Neural cell (in vitro differentiated cells): ENCODE measurements at regions not wholly inside any gene's neighbourhood (a gene's known extent, or its start where the extent isn't known, plus 50 kb on each side); places are given as distances from the start of the nearest gene placed in this dataset.
A peak's percentile ranks its signal among the peaks of the same experiment; 100 is the strongest.

ENCODE experiments used
- H2AFZ ChIP-seq: fragments of 200-600, 300-800 bp; sonication (generic), shearing (Covaris generic); 2 replicates; pipeline ENCODE4 v1.6.0; 2014; ENCODE audit warnings: low read depth, mild to moderate bottlenecking, antibody characterized with exemption, low read length, moderate library complexity
- H3F3A ChIP-seq: fragments of 200-600 bp; shearing (Covaris generic); 2 replicates; pipeline ENCODE4 v1.6.1; 2016; ENCODE audit warnings: mild to moderate bottlenecking, moderate library complexity, mixed read lengths, antibody characterized with exemption, low read length; ENCODE audit not compliant: insufficient read depth, poor library complexity, severe bottlenecking
- H3K27ac ChIP-seq: fragments of 200-600, 300-800 bp; sonication (generic), shearing (Covaris generic); 2 replicates; pipeline ENCODE4 v1.5.1; 2014; ENCODE audit warnings: mild to moderate bottlenecking, low read length, moderate library complexity
- H3K27me3 ChIP-seq: fragments of 300-800, 200-600 bp; sonication (generic), shearing (Covaris generic); 2 replicates; pipeline ENCODE4 v1.6.0; 2014; ENCODE audit warnings: mild to moderate bottlenecking, low read depth, low read length, moderate library complexity; ENCODE audit not compliant: insufficient read depth
- H3K36me3 ChIP-seq: fragments of 300-800, 200-600 bp; sonication (generic), shearing (Covaris generic); 2 replicates; pipeline ENCODE4 v1.5.1; 2014; ENCODE audit warnings: mild to moderate bottlenecking, antibody characterized with exemption, low read length, moderate library complexity; ENCODE audit not compliant: insufficient read depth
- H3K4me2 ChIP-seq: fragments of 300-800, 200-600 bp; sonication (generic), shearing (Covaris generic); 2 replicates; pipeline ENCODE4 v1.6.0; 2014; ENCODE audit warnings: mild to moderate bottlenecking, low read length
- H3K4me3 ChIP-seq: fragments of 300-800, 200-600 bp; sonication (generic), shearing (Covaris generic); 2 replicates; pipeline ENCODE4 v1.5.1; 2014; ENCODE audit warnings: mild to moderate bottlenecking, low read length, moderate library complexity
- H3K79me2 ChIP-seq: fragments of 200-600 bp; shearing (Covaris generic); replicated peaks from 2 replicates; pipeline ENCODE4 v1.6.0; 2014; ENCODE audit warnings: mild to moderate bottlenecking, low read length, moderate library complexity; ENCODE audit not compliant: insufficient read depth
- H3K9ac ChIP-seq: fragments of 300-800, 200-600 bp; sonication (generic), shearing (Covaris generic); 2 replicates; pipeline ENCODE4 v1.6.1; 2016; ENCODE audit warnings: mild to moderate bottlenecking, low read length, mixed read lengths
- H3K9me2 ChIP-seq: fragments of 200-600 bp; shearing (Covaris generic); 2 replicates; pipeline ENCODE4 v1.6.1; 2016; ENCODE audit warnings: mild to moderate bottlenecking, low read length, mixed read lengths; ENCODE audit not compliant: insufficient read depth
- H3K9me3 ChIP-seq: fragments of 200-600, 300-800 bp; sonication (generic), shearing (Covaris generic); 2 replicates; pipeline ENCODE4 v1.6.1; 2016; ENCODE audit warnings: mild to moderate bottlenecking, mixed run types, low read length, moderate library complexity, mixed read lengths
- H4K20me1 ChIP-seq: fragments of 200-600 bp; shearing (Covaris generic); 2 replicates; pipeline ENCODE4 v1.6.1; 2016; ENCODE audit warnings: mild to moderate bottlenecking, mixed run types; ENCODE audit not compliant: insufficient read depth
- EZH2 ChIP-seq: fragments of 200-600, 300-800 bp; shearing (Covaris generic), sonication (generic); IDR thresholded peaks from 2 replicates; pipeline ENCODE4 v1.6.1; 2014; ENCODE audit warnings: antibody characterized with exemption, low read length, borderline replicate concordance, mild to moderate bottlenecking; ENCODE audit not compliant: insufficient read depth, poor library complexity, severe bottlenecking
- MXI1 ChIP-seq: fragments of 450-650 bp; conservative IDR thresholded peaks from 2 replicates; pipeline ENCODE4 v1.6.1; 2014; ENCODE audit warnings: antibody characterized with exemption, mild to moderate bottlenecking; ENCODE audit not compliant: poor library complexity, severe bottlenecking
- POLR2AphosphoS5 ChIP-seq: IDR thresholded peaks from 2 replicates; pipeline ENCODE4 v1.6.1; 2012
- RAD21 ChIP-seq: fragments of 450-650 bp; conservative IDR thresholded peaks from 2 replicates; pipeline ENCODE4 v1.6.1; 2014; ENCODE audit warnings: antibody characterized with exemption, mild to moderate bottlenecking, moderate library complexity
- SMC3 ChIP-seq: fragments of 450-650 bp; conservative IDR thresholded peaks from 2 replicates; pipeline ENCODE4 v1.6.1; 2014; ENCODE audit warnings: antibody characterized with exemption, mild to moderate bottlenecking, moderate library complexity; ENCODE audit not compliant: poor library complexity
- TAF1 ChIP-seq: IDR thresholded peaks from 2 replicates; pipeline ENCODE4 v1.6.1; 2012; ENCODE audit warnings: low read depth
- TF ChIP-seq, protein P1 (sequence below): IDR thresholded peaks from 2 replicates; pipeline ENCODE4 v1.6.1; 2012; ENCODE audit warnings: borderline replicate concordance
- TF ChIP-seq, protein P2 (sequence below): fragments of 450-650 bp; IDR thresholded peaks from 2 replicates; pipeline ENCODE4 v1.5.1; 2014; ENCODE audit warnings: antibody characterized with exemption, mild to moderate bottlenecking, moderate library complexity; ENCODE audit not compliant: poor library complexity, severe bottlenecking

DNA sequence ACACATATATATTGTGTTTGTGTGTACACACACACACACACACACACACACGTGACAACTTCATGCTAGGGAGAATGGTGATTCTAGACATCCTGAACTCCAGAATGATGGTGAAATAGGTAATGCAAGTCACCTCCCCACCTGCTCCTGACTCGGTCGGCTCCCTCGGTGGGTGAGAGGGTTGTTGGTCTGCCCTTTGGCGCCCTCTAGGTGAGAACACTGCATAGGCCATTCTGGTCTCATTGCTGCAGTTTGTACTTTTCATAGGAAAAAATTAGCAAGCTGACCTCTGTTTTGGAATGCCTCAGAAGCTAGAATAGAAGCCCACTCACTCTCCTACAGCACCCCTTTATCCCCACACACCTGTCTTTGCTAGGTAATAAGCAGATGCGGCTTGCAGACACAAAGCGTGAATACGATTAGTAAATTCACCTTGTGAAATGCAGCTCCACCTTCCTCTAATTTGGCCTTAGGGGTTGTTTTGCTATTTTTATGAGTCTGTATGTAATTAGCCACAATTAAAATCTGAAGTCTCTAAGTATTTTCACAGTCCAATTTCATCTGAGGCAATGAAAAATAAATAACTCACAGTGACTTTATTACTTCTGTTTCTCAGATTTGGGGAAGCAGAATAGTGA lies 130.0 kb upstream of the KCNJ15 start:
- TF ChIP-seq, protein P1, sequence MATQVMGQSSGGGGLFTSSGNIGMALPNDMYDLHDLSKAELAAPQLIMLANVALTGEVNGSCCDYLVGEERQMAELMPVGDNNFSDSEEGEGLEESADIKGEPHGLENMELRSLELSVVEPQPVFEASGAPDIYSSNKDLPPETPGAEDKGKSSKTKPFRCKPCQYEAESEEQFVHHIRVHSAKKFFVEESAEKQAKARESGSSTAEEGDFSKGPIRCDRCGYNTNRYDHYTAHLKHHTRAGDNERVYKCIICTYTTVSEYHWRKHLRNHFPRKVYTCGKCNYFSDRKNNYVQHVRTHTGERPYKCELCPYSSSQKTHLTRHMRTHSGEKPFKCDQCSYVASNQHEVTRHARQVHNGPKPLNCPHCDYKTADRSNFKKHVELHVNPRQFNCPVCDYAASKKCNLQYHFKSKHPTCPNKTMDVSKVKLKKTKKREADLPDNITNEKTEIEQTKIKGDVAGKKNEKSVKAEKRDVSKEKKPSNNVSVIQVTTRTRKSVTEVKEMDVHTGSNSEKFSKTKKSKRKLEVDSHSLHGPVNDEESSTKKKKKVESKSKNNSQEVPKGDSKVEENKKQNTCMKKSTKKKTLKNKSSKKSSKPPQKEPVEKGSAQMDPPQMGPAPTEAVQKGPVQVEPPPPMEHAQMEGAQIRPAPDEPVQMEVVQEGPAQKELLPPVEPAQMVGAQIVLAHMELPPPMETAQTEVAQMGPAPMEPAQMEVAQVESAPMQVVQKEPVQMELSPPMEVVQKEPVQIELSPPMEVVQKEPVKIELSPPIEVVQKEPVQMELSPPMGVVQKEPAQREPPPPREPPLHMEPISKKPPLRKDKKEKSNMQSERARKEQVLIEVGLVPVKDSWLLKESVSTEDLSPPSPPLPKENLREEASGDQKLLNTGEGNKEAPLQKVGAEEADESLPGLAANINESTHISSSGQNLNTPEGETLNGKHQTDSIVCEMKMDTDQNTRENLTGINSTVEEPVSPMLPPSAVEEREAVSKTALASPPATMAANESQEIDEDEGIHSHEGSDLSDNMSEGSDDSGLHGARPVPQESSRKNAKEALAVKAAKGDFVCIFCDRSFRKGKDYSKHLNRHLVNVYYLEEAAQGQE, result no peak
- TF ChIP-seq MXI1 (no peak), SMC3 (peak; percentile 91), TAF1 (no peak), RAD21 (peak; percentile 92)
- TF ChIP-seq, protein P2, sequence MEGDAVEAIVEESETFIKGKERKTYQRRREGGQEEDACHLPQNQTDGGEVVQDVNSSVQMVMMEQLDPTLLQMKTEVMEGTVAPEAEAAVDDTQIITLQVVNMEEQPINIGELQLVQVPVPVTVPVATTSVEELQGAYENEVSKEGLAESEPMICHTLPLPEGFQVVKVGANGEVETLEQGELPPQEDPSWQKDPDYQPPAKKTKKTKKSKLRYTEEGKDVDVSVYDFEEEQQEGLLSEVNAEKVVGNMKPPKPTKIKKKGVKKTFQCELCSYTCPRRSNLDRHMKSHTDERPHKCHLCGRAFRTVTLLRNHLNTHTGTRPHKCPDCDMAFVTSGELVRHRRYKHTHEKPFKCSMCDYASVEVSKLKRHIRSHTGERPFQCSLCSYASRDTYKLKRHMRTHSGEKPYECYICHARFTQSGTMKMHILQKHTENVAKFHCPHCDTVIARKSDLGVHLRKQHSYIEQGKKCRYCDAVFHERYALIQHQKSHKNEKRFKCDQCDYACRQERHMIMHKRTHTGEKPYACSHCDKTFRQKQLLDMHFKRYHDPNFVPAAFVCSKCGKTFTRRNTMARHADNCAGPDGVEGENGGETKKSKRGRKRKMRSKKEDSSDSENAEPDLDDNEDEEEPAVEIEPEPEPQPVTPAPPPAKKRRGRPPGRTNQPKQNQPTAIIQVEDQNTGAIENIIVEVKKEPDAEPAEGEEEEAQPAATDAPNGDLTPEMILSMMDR, result peak; percentile 92
- Histone ChIP-seq H3K4me2 (no peak overlapping the region), H3K36me3 (no peaks in the 10 kb centered on the region), H3K9me3 (no peaks in the 10 kb centered on the region), H3K27me3 (no peaks in the 10 kb centered on the region), H3K9me2 (no peaks in the 10 kb centered on the region), H3K4me3 (no peak overlapping the region), H2AFZ (no peak overlapping the region), H3K27ac (no peak overlapping the region), H4K20me1 (no peaks in the 10 kb centered on the region), H3K9ac (no peak overlapping the region), H3F3A (no peaks in the 10 kb centered on the region), H3K79me2 (no peaks in the 10 kb centered on the region)

DNA sequence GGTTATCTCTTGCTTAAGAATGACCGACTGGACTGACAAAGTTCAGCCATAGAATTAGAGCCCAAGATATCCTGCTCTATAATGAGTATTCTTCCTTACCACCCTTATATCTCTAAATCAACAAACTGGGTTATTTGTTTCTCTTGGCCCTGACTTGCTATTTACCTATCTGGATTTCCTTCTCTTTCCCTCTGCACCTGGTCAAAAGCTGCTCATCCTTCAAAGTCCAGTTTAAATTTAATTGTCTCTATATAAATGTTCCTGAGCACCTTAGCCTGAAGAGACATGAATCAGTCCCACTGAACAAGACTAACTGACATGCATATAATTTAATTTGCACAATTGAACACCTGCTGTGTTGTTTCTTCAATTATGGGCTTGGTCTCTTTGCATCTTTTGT lies 127.1 kb upstream of the KCNJ15 start:
- Histone ChIP-seq H3F3A (no peaks in the 10 kb centered on the region), H3K27me3 (no peaks in the 10 kb centered on the region), H3K36me3 (no peaks in the 10 kb centered on the region), H2AFZ (no peak overlapping the region), H3K27ac (no peak overlapping the region), H3K4me3 (no peak overlapping the region), H3K9ac (no peak overlapping the region), H3K9me3 (no peaks in the 10 kb centered on the region), H3K4me2 (no peak overlapping the region), H3K9me2 (no peaks in the 10 kb centered on the region), H4K20me1 (no peaks in the 10 kb centered on the region), H3K79me2 (no peaks in the 10 kb centered on the region)
- TF ChIP-seq EZH2, result no peak
- no peak for TF ChIP-seq RAD21
- TF ChIP-seq, protein P1, result no peak
- no peak for TF ChIP-seq MXI1
- TF ChIP-seq, protein P2, result no peak
- TF ChIP-seq POLR2AphosphoS5, result no peak
- no peak for TF ChIP-seq TAF1
